LNCaP clone FGC (cell line): ENCODE measurements at regions not wholly inside any gene's neighbourhood (a gene's known extent, or its start where the extent isn't known, plus 50 kb on each side); places are given as distances from the start of the nearest gene placed in this dataset.
"Not testable (repeated sequence)": the region's sequence is repeated elsewhere in the genome, so short reads cannot be mapped to it uniquely, and the experiment has no call there.

Source experiments
- DNase-seq: peaks from one replicate; pipeline ENCODE4 v3.0.0-alpha.2; 2011; ENCODE audit warnings: low read depth
- H3K4me3 ChIP-seq: 2 replicates; pipeline ENCODE4 v1.5.1; 2011; ENCODE audit warnings: mild to moderate bottlenecking, low read depth, low read length, control low read depth
- CTCF ChIP-seq: IDR thresholded peaks from 2 replicates; pipeline ENCODE4 v1.5.1; 2012; ENCODE audit warnings: mild to moderate bottlenecking; ENCODE audit not compliant: control insufficient read depth, insufficient read depth; ENCODE audit errors: extremely low read depth

- DNase-seq = no peak
- TF ChIP-seq CTCF = no peak
- H3K4me3 ChIP-seq = no peak overlapping the region
These were observed 1009.1 kb upstream of the SPRY2 start for GRCh38 chr13:81350056-81350455.

- not testable (repeated sequence) for H3K4me3 ChIP-seq, DNase-seq
These were observed 999.5 kb upstream of the SPRY2 start for GRCh38 chr13:81340118-81341069.

- DNase-seq, H3K4me3 ChIP-seq: not testable (repeated sequence)
These were observed 998.7 kb upstream of the SPRY2 start for GRCh38 chr13:81339666-81340065.

GRCh38 chr13:81334481-81334880 is 993.6 kb upstream of the SPRY2 start:
- TF ChIP-seq CTCF = no peak
- no peak for DNase-seq
- H3K4me3 ChIP-seq = no peak overlapping the region

- TF ChIP-seq CTCF = no peak
- DNase-seq = peak; percentile 47
These were observed 986.0 kb upstream of the SPRY2 start for GRCh38 chr13:81326913-81327312.

GRCh38 chr13:81320516-81320915 is 979.6 kb upstream of the SPRY2 start:
- no peak for TF ChIP-seq CTCF
- H3K4me3 ChIP-seq = no peak overlapping the region
- no peak for DNase-seq

More at GRCh38 chr13:81326913-81327312, 986.0 kb upstream of the SPRY2 start:
- H3K4me3 ChIP-seq = no peak overlapping the region

GRCh38 chr13:81319351-81319750 is 978.4 kb upstream of the SPRY2 start:
- H3K4me3 ChIP-seq = no peak overlapping the region
- no peak for TF ChIP-seq CTCF
- DNase-seq = no peak
